ENCODE measurements at regions not wholly inside any gene's neighbourhood (a gene's known extent, or its start where the extent isn't known, plus 50 kb on each side); places are given as distances from the start of the nearest gene placed in this dataset.

- ATAC-seq (no peak), DNase-seq (no peak)
- TF ChIP-seq CTCF (IDR thresholded peaks at IDR 0.05) = no peak
- Histone ChIP-seq H3K27ac (no peak overlapping the region), H3K4me1 (no peaks in the 10 kb centered on the region), H3K27me3 (no peaks in the 10 kb centered on the region), H3K4me3 (no peak overlapping the region), H3K9me3 (no peaks in the 10 kb centered on the region), H3K36me3 (no peaks in the 10 kb centered on the region)
- intact Hi-C loops (cut with DNase I) = no loop called here
Measured at GRCh38 chr2:106646605-106647004, 159.4 kb downstream of the CD8B2 start.

GRCh38 chr2:106649306-106649705, 162.1 kb downstream of the CD8B2 start:
- Histone ChIP-seq H3K36me3 (no peaks in the 10 kb centered on the region), H3K9me3 (no peaks in the 10 kb centered on the region), H3K4me1 (no peaks in the 10 kb centered on the region), H3K27ac (no peak overlapping the region), H3K4me3 (no peak overlapping the region), H3K27me3 (no peaks in the 10 kb centered on the region)
- ATAC-seq (no peak), DNase-seq (no peak)
- TF ChIP-seq CTCF (IDR thresholded peaks at IDR 0.05) = no peak
- intact Hi-C loops (cut with DNase I) = no loop called here

- Histone ChIP-seq H3K4me1 (no peaks in the 10 kb centered on the region), H3K9me3 (no peaks in the 10 kb centered on the region), H3K36me3 (no peaks in the 10 kb centered on the region), H3K4me3 (no peak overlapping the region), H3K27me3 (no peaks in the 10 kb centered on the region), H3K27ac (no peak overlapping the region)
- intact Hi-C loops (cut with DNase I) = no loop called here
- no peak for TF ChIP-seq CTCF (IDR thresholded peaks at IDR 0.05)
- no peak for ATAC-seq
- no peak for DNase-seq
Measured at GRCh38 chr2:106653465-106653864, 166.3 kb downstream of the CD8B2 start.

GRCh38 chr2:106658616-106659015, 171.5 kb downstream of the CD8B2 start:
- Histone ChIP-seq H3K27ac (no peak overlapping the region), H3K36me3 (no peaks in the 10 kb centered on the region), H3K4me1 (no peaks in the 10 kb centered on the region), H3K4me3 (no peak overlapping the region), H3K9me3 (no peaks in the 10 kb centered on the region), H3K27me3 (no peaks in the 10 kb centered on the region)
- no peak for TF ChIP-seq CTCF (IDR thresholded peaks at IDR 0.05)
- intact Hi-C loops (cut with DNase I) = no loop called here
- DNase-seq (no peak), ATAC-seq (no peak)

- H3K36me3 ChIP-seq = no peaks in the 10 kb centered on the region
- no peaks in the 10 kb centered on the region for H3K9me3 ChIP-seq
- no peaks in the 10 kb centered on the region for H3K27me3 ChIP-seq
- no peaks in the 10 kb centered on the region for H3K4me1 ChIP-seq
- no peak overlapping the region for H3K27ac ChIP-seq
- intact Hi-C loops (cut with DNase I) = no loop called here
- DNase-seq (no peak), ATAC-seq (no peak)
- TF ChIP-seq CTCF (IDR thresholded peaks at IDR 0.05) = no peak
- H3K4me3 ChIP-seq = no peak overlapping the region
Measured at GRCh38 chr2:106664669-106665068, 177.5 kb downstream of the CD8B2 start.

GRCh38 chr2:106667478-106668070, 180.4 kb downstream of the CD8B2 start:
- Histone ChIP-seq H3K36me3 (no peaks in the 10 kb centered on the region), H3K4me1 (no peaks in the 10 kb centered on the region), H3K9me3 (no peaks in the 10 kb centered on the region), H3K27ac (no peak overlapping the region), H3K27me3 (no peaks in the 10 kb centered on the region), H3K4me3 (no peak overlapping the region)
- no peak for DNase-seq
- intact Hi-C loops (cut with DNase I) = no loop called here
- no peak for TF ChIP-seq CTCF (IDR thresholded peaks at IDR 0.05)
- ATAC-seq = no peak
